ENCODE measurements at regions not wholly inside any gene's neighbourhood (a gene's known extent, or its start where the extent isn't known, plus 50 kb on each side); places are given as distances from the start of the nearest gene placed in this dataset.

- Histone ChIP-seq H3K79me2 (ENCODE audit: control insufficient read depth, insufficient read depth, low read length) (no peaks in the 10 kb centered on the region), H3K4me1 (ENCODE audit: control insufficient read depth, extremely low read depth, insufficient read depth, low read length) (no peaks in the 10 kb centered on the region), H3K9me3 (replicated peaks; ENCODE audit: control insufficient read depth, insufficient read depth, low read length) (no peaks in the 10 kb centered on the region), H2AFZ (ENCODE audit: low read depth, low read length) (no peak overlapping the region), H3K27me3 (ENCODE audit: control insufficient read depth in 2 of 2, insufficient read depth in 2 of 2, low read length in 2 of 2) (no peaks in the 10 kb centered on the region), H3K9me1 (replicated peaks; ENCODE audit: control insufficient read depth, extremely low read depth, insufficient read depth, low read length) (no peaks in the 10 kb centered on the region), H3K4me3 (replicated peaks in 1 of 3; ENCODE audit: insufficient read depth in 1 of 3, low read depth in 1 of 3, low read length in 3 of 3) (no peak overlapping the region), H3K27ac (ENCODE audit: insufficient read depth, low read depth, low read length) (no peak overlapping the region), H3K9ac (replicated peaks; ENCODE audit: extremely low read depth, insufficient read depth, low read length) (no peak overlapping the region), H3K36me3 (ENCODE audit: control insufficient read depth in 2 of 2, extremely low read depth in 1 of 2, insufficient read depth in 2 of 2, low read length in 2 of 2) (no peaks in the 10 kb centered on the region), H3K4me2 (ENCODE audit: insufficient read depth, low read length) (no peak overlapping the region), H4K20me1 (replicated peaks; ENCODE audit: control insufficient read depth, extremely low read depth, insufficient read depth, low read length) (no peaks in the 10 kb centered on the region)
- no peak for FAIRE-seq
- intact Hi-C loops (cut with micrococcal nuclease) (no loop called here), dilution Hi-C loops (cut with MboI; ENCODE audit: extremely low pct_ligation_motif_present, low sequenced_read_pairs) (no loop called here)
- no TSS peak for BruUV-seq (replicated peaks)
- ChIA-PET POLR2A (no interaction called here), CTCF (no interaction called here)
- no peak for DNase-seq (ENCODE audit: low read depth, low spot score)
- TF ChIP-seq POLR2A (IDR thresholded peaks at IDR 0.05; ENCODE audit: low read depth, low read length) (no peak), FOS (IDR thresholded peaks at IDR 0.05; ENCODE audit: borderline replicate concordance, insufficient read depth, low read length) (no peak), POLR2AphosphoS5 (IDR thresholded peaks at IDR 0.05; ENCODE audit: insufficient read depth, low read depth, low read length) (no peak), MAX (IDR thresholded peaks at IDR 0.05; ENCODE audit: insufficient read depth, insufficient read length) (no peak), MYC (IDR thresholded peaks at IDR 0.05; ENCODE audit: low read depth, low read length) (no peak), JUN (IDR thresholded peaks at IDR 0.05; ENCODE audit: borderline replicate concordance, insufficient read depth, insufficient read length, low read depth) (no peak), EZH2 (IDR thresholded peaks at IDR 0.05; ENCODE audit: borderline replicate concordance, low read depth, low read length, severe bottlenecking) (no peak), GATA2 (IDR thresholded peaks at IDR 0.05; ENCODE audit: insufficient read depth, insufficient read length, low read depth, low read length) (no peak)
- TF ChIP-seq, protein P1, sequence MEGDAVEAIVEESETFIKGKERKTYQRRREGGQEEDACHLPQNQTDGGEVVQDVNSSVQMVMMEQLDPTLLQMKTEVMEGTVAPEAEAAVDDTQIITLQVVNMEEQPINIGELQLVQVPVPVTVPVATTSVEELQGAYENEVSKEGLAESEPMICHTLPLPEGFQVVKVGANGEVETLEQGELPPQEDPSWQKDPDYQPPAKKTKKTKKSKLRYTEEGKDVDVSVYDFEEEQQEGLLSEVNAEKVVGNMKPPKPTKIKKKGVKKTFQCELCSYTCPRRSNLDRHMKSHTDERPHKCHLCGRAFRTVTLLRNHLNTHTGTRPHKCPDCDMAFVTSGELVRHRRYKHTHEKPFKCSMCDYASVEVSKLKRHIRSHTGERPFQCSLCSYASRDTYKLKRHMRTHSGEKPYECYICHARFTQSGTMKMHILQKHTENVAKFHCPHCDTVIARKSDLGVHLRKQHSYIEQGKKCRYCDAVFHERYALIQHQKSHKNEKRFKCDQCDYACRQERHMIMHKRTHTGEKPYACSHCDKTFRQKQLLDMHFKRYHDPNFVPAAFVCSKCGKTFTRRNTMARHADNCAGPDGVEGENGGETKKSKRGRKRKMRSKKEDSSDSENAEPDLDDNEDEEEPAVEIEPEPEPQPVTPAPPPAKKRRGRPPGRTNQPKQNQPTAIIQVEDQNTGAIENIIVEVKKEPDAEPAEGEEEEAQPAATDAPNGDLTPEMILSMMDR (IDR thresholded peaks at IDR 0.05; ENCODE audit: extremely low read depth in 1 of 2, insufficient read depth in 1 of 2, low read depth in 1 of 2, low read length in 2 of 2), result no peak
Observed at GRCh38 chr10:133014416-133015210, 72.2 kb upstream of the CFAP46 start.

Data from endothelial cell of umbilical vein (primary cell).